Muscle layer of duodenum (tissue), 2 donors: ENCODE measurements at regions not wholly inside any gene's neighbourhood (a gene's known extent, or its start where the extent isn't known, plus 50 kb on each side); places are given as distances from the start of the nearest gene placed in this dataset.

Experiments used
- H3K27ac ChIP-seq: one replicate; pipeline ENCODE4 v1.7.0; 2013; ENCODE audit warnings: mild to moderate bottlenecking, low read length
- H3K27me3 ChIP-seq: one replicate; pipeline ENCODE4 v1.7.0; 2013; ENCODE audit warnings: low read depth, mild to moderate bottlenecking, control low read depth, low read length
- H3K36me3 ChIP-seq, 2 donors: one replicate each; pipeline ENCODE4 v1.7.0; 2013; ENCODE audit warnings: low read length in 2 of 2, control low read depth in 1 of 2, mild to moderate bottlenecking in 1 of 2; ENCODE audit not compliant: insufficient read depth in 2 of 2, control insufficient read depth in 1 of 2
- H3K4me1 ChIP-seq, 2 donors: one replicate each; pipeline ENCODE4 v1.7.0; 2013; ENCODE audit warnings: low read length in 2 of 2, mild to moderate bottlenecking in 2 of 2, control low read depth in 1 of 2, moderate library complexity in 1 of 2; ENCODE audit not compliant: insufficient read depth in 2 of 2, control insufficient read depth in 1 of 2
- H3K4me3 ChIP-seq, 2 donors: one replicate each; pipeline ENCODE4 v1.7.0; 2013; ENCODE audit warnings: low read length in 2 of 2, low read depth in 1 of 2, mild to moderate bottlenecking in 1 of 2
- H3K9me3 ChIP-seq, 2 donors: one replicate each; pipeline ENCODE4 v1.7.0; 2013; ENCODE audit warnings: low read length in 2 of 2, control low read depth in 1 of 2, mild to moderate bottlenecking in 1 of 2; ENCODE audit not compliant: control insufficient read depth in 1 of 2
- donor health status: healthy.

DNA sequence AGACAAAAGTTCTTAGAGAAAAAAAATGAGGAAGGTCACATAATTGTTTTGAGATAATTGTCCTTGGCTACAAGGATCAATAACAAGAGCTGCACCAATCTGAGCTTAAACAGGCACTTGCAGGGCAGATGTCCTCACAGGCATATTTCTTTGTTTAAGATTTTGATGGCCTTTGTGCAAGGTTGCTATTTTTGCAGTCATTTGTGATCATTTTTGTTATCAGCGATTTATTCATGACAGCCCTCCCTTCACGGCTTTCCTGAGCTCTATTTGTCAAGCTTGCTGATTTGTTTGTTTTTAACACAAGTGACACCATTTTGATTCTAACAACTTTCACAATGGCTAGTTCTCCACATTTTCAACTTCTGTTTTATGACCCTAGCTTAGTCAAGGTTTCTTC lies 418.6 kb upstream of the REG3G start:
- Histone ChIP-seq H3K4me3 (no peak overlapping the region), H3K4me1 (no peaks in the 10 kb centered on the region), H3K9me3 (no peaks in the 10 kb centered on the region), H3K36me3 (no peaks in the 10 kb centered on the region), H3K27me3 (no peaks in the 10 kb centered on the region), H3K27ac (no peak overlapping the region)

DNA sequence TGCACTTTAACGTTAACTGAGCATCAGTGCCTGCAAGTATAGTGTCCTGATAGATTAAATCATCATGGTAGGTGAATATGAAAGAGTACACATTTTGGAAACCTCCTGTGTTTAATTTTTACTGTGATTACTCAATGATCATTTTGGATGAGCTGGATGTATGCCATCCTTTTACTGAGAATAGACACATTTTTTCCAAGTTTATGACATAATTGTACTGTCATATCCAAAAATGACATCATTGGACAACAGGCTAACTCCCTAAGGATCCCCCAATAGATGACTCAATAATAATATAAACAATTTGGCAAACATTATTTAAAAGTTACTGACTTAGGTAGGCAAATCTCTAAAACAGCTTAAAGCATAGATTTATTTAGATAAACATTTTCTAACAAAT lies 410.8 kb upstream of the REG3G start:
- Histone ChIP-seq H3K27me3 (no peaks in the 10 kb centered on the region), H3K4me1 (no peaks in the 10 kb centered on the region), H3K9me3 (no peaks in the 10 kb centered on the region), H3K4me3 (no peak overlapping the region), H3K27ac (no peak overlapping the region), H3K36me3 (no peaks in the 10 kb centered on the region)

DNA sequence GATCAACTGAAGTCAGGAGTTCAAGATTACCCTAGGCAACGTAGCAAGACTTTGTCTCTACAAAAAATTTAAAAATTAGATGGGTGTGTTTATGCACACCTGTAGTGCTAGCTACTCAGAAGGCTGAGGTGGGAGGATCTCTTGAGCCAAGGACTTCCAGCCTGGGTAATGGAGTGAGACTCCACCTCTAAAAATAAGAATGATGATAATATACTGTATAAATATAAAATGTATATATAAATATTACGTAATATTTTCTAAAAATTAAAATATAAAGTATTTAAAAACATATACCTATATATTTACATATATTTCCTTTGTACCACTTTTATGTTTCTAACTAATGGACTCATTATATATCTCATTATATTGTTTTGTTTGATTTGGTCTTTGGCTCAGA lies 409.5 kb upstream of the REG3G start:
- Histone ChIP-seq H3K36me3 (no peaks in the 10 kb centered on the region), H3K27ac (no peak overlapping the region)

DNA sequence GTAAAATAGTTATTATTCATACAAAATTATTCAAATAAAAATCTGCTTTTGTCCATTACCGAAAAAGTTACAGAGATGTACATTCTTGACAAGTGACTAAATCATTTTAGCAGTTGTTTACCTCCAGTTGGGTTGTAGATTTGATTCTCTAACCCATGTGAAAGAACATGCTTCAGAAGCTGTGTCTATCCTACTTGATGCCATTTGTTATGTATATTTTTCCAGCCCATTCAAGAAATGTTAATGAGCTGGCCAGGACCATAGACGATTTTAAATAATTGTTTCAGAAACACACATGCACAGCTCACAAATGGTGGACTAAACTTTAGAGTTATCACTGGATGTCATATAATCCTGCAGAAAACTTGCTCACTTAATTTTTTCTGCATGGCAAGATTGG lies 391.1 kb upstream of the REG3G start:
- H3K9me3 ChIP-seq, result no peaks in the 10 kb centered on the region
- H3K27me3 ChIP-seq, result no peaks in the 10 kb centered on the region
- no peak overlapping the region for H3K4me3 ChIP-seq
- H3K27ac ChIP-seq, result no peak overlapping the region
- no peaks in the 10 kb centered on the region for H3K4me1 ChIP-seq
- no peaks in the 10 kb centered on the region for H3K36me3 ChIP-seq

More for the DNA sequence above, 409.5 kb upstream of the REG3G start:
- no peaks in the 10 kb centered on the region for H3K4me1 ChIP-seq
- H3K27me3 ChIP-seq, result no peaks in the 10 kb centered on the region
- no peak overlapping the region for H3K4me3 ChIP-seq
- H3K9me3 ChIP-seq, result no peaks in the 10 kb centered on the region

DNA sequence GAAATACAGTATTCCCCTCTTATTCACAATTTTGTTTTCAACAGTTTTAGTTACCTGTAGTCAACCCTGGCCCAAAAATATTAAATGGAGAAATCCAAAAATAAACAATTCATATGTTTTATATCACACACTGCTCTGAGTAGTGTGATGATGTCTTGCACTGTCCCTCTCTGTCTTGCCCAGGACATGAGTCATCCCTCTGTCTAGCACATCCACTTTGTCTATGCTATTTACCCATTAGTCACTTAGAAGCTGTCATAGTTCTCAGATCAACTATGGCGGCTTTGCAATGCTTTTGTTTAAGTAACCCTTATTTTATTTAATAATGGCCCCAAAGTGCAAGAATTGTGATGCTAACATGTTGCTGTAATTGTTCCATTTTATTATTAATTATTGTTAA lies 380.6 kb upstream of the REG3G start:
- no peak overlapping the region for H3K4me3 ChIP-seq
- no peaks in the 10 kb centered on the region for H3K27me3 ChIP-seq
- no peaks in the 10 kb centered on the region for H3K4me1 ChIP-seq
- no peaks in the 10 kb centered on the region for H3K36me3 ChIP-seq
- no peak overlapping the region for H3K27ac ChIP-seq
- H3K9me3 ChIP-seq, result no peaks in the 10 kb centered on the region

DNA sequence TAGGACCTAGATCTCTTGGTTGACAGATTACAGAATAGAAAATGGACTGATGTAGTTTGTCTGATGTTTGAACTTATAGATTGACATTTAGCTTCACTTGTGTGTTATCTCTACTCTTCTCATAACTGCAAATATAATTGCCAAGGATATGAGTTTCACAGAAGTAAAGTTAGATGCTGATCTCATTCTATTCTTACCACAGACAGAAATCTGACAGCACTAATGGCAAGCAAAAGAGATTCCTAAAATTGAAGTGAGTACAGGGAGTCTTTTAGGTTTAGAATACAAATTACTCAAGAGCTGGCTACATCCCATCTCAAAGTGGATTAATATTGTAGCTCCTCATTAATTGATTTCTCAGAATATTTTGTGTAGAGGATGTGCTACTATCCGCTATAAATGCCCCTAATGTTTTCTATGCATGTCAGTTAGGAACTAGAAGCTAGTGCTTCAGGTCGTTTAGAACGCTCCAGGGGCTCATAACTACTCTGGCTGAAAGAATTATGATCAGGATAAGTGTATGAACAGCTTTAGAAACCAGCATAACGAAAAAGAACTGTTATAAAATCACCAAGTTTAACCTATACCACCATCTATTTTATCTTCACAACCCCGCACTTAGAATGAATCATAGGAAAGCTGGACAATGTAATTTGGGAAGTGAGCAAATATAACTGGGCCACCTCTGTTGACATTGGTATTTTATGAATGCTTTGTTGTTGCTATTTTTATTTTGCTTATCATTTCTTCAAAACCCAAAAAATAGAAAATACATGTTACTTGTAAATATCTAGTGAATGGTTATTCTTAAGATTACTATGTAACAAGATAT lies 378.8 kb upstream of the REG3G start:
- H3K27ac ChIP-seq, result no peak overlapping the region
- no peaks in the 10 kb centered on the region for H3K36me3 ChIP-seq
- H3K9me3 ChIP-seq, result no peaks in the 10 kb centered on the region
- H3K27me3 ChIP-seq, result no peaks in the 10 kb centered on the region
- no peaks in the 10 kb centered on the region for H3K4me1 ChIP-seq
- no peak overlapping the region for H3K4me3 ChIP-seq

DNA sequence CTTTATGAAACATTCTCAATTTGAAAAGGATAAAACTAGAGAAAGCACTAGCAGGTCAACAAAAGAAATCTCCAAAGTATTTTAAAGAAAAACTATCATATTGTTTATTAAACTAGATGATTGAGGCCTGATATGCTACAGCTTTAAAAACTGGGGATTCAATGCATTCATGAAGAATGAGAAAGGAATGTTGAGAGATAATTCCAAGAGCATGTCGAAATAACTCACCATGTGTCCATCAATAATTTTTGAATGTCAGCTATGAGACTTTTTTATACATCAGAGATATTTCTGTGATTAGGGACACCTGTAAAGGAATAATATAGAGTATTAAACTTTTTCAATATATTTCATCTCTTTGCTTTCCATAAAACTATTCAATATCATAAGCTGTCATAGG lies 376.9 kb upstream of the REG3G start:
- Histone ChIP-seq H3K9me3 (no peaks in the 10 kb centered on the region), H3K27me3 (no peaks in the 10 kb centered on the region), H3K4me1 (no peaks in the 10 kb centered on the region), H3K27ac (no peak overlapping the region), H3K36me3 (no peaks in the 10 kb centered on the region), H3K4me3 (no peak overlapping the region)

DNA sequence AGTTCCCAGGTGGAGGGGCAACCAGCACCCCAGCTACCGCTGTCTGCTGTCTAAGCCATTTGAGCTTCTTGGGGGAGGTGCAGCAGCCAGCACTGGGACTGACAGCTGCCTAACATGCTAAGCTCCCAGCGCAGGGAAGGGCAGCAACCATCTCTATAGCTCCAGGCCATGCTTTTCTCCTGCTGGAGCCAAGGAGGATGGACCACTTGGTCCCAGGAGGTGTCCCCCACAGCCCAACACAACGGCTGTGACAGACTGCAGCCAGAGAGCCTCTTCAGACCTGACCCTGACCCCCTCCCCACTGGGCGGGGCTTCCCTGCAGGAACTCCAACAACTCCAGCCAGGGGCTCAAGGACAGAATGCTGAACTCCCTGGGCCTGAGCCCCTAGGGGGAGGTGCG lies 370.6 kb upstream of the REG3G start:
- Histone ChIP-seq H3K36me3 (no peaks in the 10 kb centered on the region), H3K27me3 (no peaks in the 10 kb centered on the region), H3K27ac (no peak overlapping the region), H3K4me3 (no peak overlapping the region), H3K4me1 (no peaks in the 10 kb centered on the region), H3K9me3 (peaks cover 0 to 7% of the 10 kb centered on the region in 2 donors)

DNA sequence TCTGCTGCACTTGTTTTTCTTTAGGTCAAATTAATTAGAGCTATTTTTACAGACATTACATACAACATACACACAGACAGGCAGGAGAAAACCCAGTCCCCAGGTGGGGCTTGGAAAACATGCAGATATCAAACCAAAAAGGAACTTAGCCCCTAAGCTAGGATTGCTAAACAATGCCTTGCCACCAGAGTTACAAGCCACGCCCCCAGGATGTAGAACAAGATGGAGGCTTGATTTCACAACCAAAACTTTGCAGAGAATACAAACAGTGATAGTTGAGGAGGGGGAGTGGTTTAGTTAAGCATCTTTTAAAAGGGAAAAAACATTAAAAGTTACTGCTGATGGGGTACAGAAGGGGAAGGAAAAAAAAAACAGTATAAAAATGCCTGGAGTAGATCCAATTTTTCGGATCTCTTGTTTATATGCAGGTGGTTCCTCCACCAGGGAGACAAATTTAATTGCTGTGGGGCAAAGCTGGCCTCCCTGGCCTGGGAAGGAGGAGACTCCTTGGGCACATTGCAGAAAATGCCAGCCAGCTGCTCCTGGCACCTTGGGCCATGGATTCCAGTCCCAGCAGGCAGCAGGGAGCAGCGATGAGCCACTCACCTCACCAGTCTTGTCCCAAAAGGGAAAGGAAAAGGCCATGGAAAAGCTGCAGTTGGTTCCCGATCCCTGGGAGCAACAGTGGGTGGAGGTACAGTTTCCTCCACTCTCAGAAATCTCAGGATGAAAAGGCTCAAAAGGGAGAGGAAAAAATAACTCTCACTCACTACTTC lies 348.4 kb upstream of the REG3G start:
- Histone ChIP-seq H3K27ac (no peak overlapping the region), H3K9me3 (no peaks in the 10 kb centered on the region), H3K27me3 (no peaks in the 10 kb centered on the region), H3K4me1 (no peaks in the 10 kb centered on the region), H3K36me3 (no peaks in the 10 kb centered on the region), H3K4me3 (no peak overlapping the region)

DNA sequence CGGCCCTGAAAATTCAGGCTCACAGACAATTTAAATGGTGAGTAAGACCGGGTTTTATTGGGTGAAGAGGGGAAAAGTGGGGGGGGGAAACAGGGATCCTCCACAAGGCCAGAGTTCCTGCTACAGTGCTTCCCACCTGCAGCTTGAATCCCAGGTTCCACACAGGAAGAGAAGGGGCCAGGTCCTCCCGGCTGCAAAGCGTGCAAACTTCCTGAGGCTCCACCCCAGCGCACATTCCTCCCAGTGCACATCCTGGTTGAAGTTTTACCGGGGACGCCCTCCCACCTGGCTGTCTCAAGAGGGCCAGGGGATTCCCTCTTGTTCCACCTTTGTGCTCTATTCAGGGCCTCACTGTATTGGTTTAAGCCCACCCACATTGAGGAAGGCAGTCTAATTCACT lies 347.7 kb upstream of the REG3G start:
- Histone ChIP-seq H3K4me1 (no peaks in the 10 kb centered on the region), H3K36me3 (no peaks in the 10 kb centered on the region), H3K4me3 (no peak overlapping the region), H3K9me3 (no peaks in the 10 kb centered on the region), H3K27ac (no peak overlapping the region), H3K27me3 (no peaks in the 10 kb centered on the region)

DNA sequence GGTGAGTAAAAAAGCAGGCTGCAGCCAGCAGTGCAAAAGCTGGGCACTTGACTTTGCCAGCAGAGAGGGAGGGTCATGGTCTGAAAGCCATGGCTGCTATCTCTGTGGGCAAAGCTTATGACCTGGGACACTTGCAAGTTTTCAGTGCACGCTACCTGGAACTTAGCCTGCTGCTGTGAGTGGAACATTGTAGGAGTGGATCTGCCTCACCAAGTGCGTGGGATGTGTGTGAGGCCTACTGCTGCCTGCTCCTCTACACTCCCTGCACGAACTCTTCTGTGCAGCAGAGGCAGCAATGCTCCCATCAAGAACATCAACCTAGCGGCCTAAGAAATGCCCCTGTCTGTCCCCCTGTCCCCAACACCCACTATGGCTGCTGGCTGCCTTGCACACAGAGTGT lies 344.1 kb upstream of the REG3G start:
- Histone ChIP-seq H3K4me1 (no peaks in the 10 kb centered on the region), H3K36me3 (no peaks in the 10 kb centered on the region), H3K27ac (no peak overlapping the region), H3K4me3 (no peak overlapping the region), H3K9me3 (peaks cover 0 to 3% of the 10 kb centered on the region in 2 donors), H3K27me3 (no peaks in the 10 kb centered on the region)
